ENCODE measurements at regions not wholly inside any gene's neighbourhood (a gene's known extent, or its start where the extent isn't known, plus 50 kb on each side); places are given as distances from the start of the nearest gene placed in this dataset.

- Histone ChIP-seq H3K4me3 (no peak overlapping the region), H3K9me3 (peaks cover 0 to 14% of the 10 kb centered on the region in 2 donors), H3K27ac (no peak overlapping the region), H3K36me3 (no peaks in the 10 kb centered on the region), H3K27me3 (no peaks in the 10 kb centered on the region), H3K4me1 (no peaks in the 10 kb centered on the region)
- DNase-seq (ENCODE audit: low spot score in 2 of 2): no peak
- no peak for TF ChIP-seq CTCF (IDR thresholded peaks at IDR 0.05)
- no peak for TF ChIP-seq POLR2AphosphoS5 (IDR thresholded peaks at IDR 0.05)
- intact Hi-C loops (cut with DNase I; ENCODE audit: low total_unique reads): no loop called here
Observed at GRCh38 chr6:73942592-73943186, 246.7 kb downstream of the CD109 start.

DNA sequence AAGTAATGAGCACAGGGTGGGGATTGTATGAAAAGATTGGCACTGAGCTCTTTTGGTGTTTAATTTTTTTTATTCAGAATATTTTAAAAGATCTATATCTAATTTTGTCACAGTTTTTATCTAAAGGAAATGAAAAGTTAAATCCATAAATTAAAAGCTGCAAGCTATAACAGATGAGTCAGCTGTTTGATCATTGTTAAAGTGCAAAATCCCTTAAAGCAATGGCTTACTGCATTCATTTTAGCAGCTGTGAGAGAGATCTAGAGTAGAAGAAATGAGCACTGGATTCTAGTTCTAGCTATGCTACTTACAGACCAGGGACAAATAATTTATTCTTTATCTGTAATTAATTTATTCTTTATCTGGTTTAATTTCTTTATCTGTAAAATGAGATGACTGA lies 245.9 kb downstream of the CD109 start:
- TF ChIP-seq POLR2AphosphoS5 (IDR thresholded peaks at IDR 0.05) (no peak), CTCF (IDR thresholded peaks at IDR 0.05) (no peak), POLR2A (IDR thresholded peaks at IDR 0.05) (no peak)
- Histone ChIP-seq H3K9me3 (peaks cover 0 to 10% of the 10 kb centered on the region in 2 donors), H3K4me1 (no peaks in the 10 kb centered on the region), H3K36me3 (no peaks in the 10 kb centered on the region), H3K4me3 (no peak overlapping the region), H3K27me3 (no peaks in the 10 kb centered on the region), H3K27ac (no peak overlapping the region)
- DNase-seq (ENCODE audit: low spot score in 2 of 2): no peak
- intact Hi-C loops (cut with DNase I; ENCODE audit: low total_unique reads): no loop called here

- intact Hi-C loops (cut with DNase I; ENCODE audit: low total_unique reads): no loop called here
- Histone ChIP-seq H3K9me3 (peaks cover 0 to 5% of the 10 kb centered on the region in 2 donors), H3K4me3 (no peak overlapping the region), H3K4me1 (no peaks in the 10 kb centered on the region), H3K27me3 (no peaks in the 10 kb centered on the region), H3K27ac (no peak overlapping the region), H3K36me3 (peaks cover 3% of the 10 kb centered on the region)
- TF ChIP-seq CTCF (IDR thresholded peaks at IDR 0.05) (no peak), POLR2A (IDR thresholded peaks at IDR 0.05) (no peak), POLR2AphosphoS5 (IDR thresholded peaks at IDR 0.05) (no peak)
- no peak for DNase-seq (ENCODE audit: low spot score in 2 of 2)
Observed at GRCh38 chr6:73937805-73938204, 241.8 kb downstream of the CD109 start.

DNA sequence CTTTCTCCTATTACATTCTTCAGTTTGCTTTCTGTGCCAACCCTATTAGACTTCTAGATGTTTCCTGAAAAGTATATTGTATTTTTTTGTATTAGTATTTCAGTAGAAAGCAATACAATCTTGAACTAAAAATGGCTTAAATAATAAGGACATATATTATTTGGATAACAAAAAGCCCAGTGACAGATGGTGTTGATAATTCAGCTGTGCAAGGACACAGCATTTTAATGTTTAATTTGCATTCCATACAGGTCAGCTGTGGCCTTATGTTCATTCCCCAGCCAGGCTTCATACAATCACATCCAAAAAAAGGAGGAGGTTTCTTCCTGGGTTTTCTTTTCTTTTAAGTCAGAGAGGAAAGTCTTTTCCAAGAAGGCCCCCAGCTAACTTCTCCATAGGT lies 236.9 kb downstream of the CD109 start:
- no peak for DNase-seq (ENCODE audit: low spot score in 2 of 2)
- Histone ChIP-seq H3K4me1 (no peaks in the 10 kb centered on the region), H3K4me3 (no peak overlapping the region), H3K9me3 (peaks cover 10 to 11% of the 10 kb centered on the region in 2 donors), H3K36me3 (peaks cover 3% of the 10 kb centered on the region), H3K27me3 (no peaks in the 10 kb centered on the region), H3K27ac (no peak overlapping the region)
- intact Hi-C loops (cut with DNase I; ENCODE audit: low total_unique reads): no loop called here
- no peak for TF ChIP-seq POLR2AphosphoS5 (IDR thresholded peaks at IDR 0.05)
- no peak for TF ChIP-seq POLR2A (IDR thresholded peaks at IDR 0.05)
- TF ChIP-seq CTCF (IDR thresholded peaks at IDR 0.05): no peak

- intact Hi-C loops (cut with DNase I; ENCODE audit: low total_unique reads): no loop called here
- TF ChIP-seq POLR2A (IDR thresholded peaks at IDR 0.05) (no peak), POLR2AphosphoS5 (IDR thresholded peaks at IDR 0.05) (no peak), CTCF (IDR thresholded peaks at IDR 0.05) (no peak)
Observed at GRCh38 chr6:73929405-73929804, 233.4 kb downstream of the CD109 start.

More at GRCh38 chr6:73929405-73929804, 233.4 kb downstream of the CD109 start:
- H3K27ac ChIP-seq: no peak overlapping the region
- H3K9me3 ChIP-seq: peaks cover 19% of the 10 kb centered on the region in 2 donors
- peaks cover 3% of the 10 kb centered on the region for H3K36me3 ChIP-seq
- no peak for DNase-seq (ENCODE audit: low spot score in 2 of 2)
- H3K27me3 ChIP-seq: no peaks in the 10 kb centered on the region
- H3K4me3 ChIP-seq: no peak overlapping the region
- H3K4me1 ChIP-seq: no peaks in the 10 kb centered on the region

All from breast epithelium (tissue), 4 donors.